ENCODE measurements at regions not wholly inside any gene's neighbourhood (a gene's known extent, or its start where the extent isn't known, plus 50 kb on each side); places are given as distances from the start of the nearest gene placed in this dataset.

- TF ChIP-seq EZH2 (IDR thresholded peaks at IDR 0.05; ENCODE audit: low read depth, low read length, severe bottlenecking) = no peak
- no peak for TF ChIP-seq POLR2A (IDR thresholded peaks at IDR 0.05; ENCODE audit: control extremely low read depth in 1 of 2, low read depth in 2 of 2, low read length in 2 of 2)
- TF ChIP-seq CTCF (IDR thresholded peaks at IDR 0.05; ENCODE audit: control extremely low read depth in 1 of 3, insufficient read depth in 1 of 3, low read depth in 1 of 3, low read length in 3 of 3) = no peak
- no peak for TF ChIP-seq ZNF274 (IDR thresholded peaks at IDR 0.05; ENCODE audit: borderline replicate concordance, extremely low read depth, low read length)
- no peak for TF ChIP-seq NRF1 (IDR thresholded peaks at IDR 0.05; ENCODE audit: low read depth, low read length)
- no peak for TF ChIP-seq JUN (IDR thresholded peaks at IDR 0.05; ENCODE audit: low read depth, low read length)
- TF ChIP-seq CREB1 (IDR thresholded peaks at IDR 0.05) = no peak
- no peak for TF ChIP-seq POLR2AphosphoS5 (IDR thresholded peaks at IDR 0.05; ENCODE audit: low read depth, low read length)
Observed at GRCh38 chr4:64903986-64904385, 494.7 kb upstream of the TECRL start.
